ENCODE measurements at regions not wholly inside any gene's neighbourhood (a gene's known extent, or its start where the extent isn't known, plus 50 kb on each side); places are given as distances from the start of the nearest gene placed in this dataset.

DNA sequence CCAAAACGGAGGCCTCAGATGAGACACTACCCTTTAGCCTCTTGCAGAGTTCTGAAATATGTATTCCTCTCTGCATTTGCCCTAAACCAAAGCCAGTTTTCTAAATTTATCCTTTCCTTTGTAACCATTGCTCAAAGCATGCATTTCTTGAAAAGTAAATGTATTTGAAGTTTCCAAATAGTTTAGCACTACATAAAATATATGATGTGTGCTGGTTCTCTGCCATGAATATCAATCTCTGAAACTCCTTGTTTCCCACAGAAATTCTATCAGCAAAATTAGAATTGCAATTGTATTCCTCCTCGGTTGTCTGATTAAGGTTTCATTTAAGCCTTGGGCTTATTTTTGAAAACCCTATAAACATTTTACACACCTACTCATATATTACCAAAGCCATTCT, 137.1 kb upstream of the SYT6 start:
- Histone ChIP-seq H3K4me1 (no peaks in the 10 kb centered on the region), H3K4me3 (no peak overlapping the region), H3K27ac (no peak overlapping the region), H3K36me3 (no peaks in the 10 kb centered on the region), H3K9me3 (no peaks in the 10 kb centered on the region), H3K27me3 (no peaks in the 10 kb centered on the region)
- DNase-seq (ENCODE audit: low spot score in 2 of 2), result no peak
- TF ChIP-seq, protein P1, sequence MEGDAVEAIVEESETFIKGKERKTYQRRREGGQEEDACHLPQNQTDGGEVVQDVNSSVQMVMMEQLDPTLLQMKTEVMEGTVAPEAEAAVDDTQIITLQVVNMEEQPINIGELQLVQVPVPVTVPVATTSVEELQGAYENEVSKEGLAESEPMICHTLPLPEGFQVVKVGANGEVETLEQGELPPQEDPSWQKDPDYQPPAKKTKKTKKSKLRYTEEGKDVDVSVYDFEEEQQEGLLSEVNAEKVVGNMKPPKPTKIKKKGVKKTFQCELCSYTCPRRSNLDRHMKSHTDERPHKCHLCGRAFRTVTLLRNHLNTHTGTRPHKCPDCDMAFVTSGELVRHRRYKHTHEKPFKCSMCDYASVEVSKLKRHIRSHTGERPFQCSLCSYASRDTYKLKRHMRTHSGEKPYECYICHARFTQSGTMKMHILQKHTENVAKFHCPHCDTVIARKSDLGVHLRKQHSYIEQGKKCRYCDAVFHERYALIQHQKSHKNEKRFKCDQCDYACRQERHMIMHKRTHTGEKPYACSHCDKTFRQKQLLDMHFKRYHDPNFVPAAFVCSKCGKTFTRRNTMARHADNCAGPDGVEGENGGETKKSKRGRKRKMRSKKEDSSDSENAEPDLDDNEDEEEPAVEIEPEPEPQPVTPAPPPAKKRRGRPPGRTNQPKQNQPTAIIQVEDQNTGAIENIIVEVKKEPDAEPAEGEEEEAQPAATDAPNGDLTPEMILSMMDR (IDR thresholded peaks at IDR 0.05), result no peak
- intact Hi-C loops (cut with DNase I), result no loop called here

DNA sequence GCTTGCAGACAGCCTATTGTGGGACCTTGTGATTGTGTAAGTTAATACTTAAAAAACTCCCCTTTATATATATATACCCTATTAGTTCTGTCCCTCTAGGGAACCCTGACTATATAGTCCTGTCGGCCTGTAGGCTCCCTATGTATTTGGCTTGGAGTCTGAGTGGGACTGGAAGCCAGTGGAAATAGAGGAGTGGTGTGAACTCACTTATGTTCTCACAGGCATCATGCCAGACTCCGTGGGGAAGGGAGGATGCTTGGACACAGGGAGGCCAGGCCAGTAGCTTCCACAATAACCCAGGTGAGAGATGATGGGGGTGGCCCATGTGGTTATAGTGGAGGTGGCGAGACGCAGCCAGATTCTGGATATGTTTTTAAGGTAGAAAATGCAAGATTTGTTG, 136.7 kb upstream of the SYT6 start:
- intact Hi-C loops (cut with DNase I), result no loop called here
- Histone ChIP-seq H3K4me1 (no peaks in the 10 kb centered on the region), H3K27me3 (no peaks in the 10 kb centered on the region), H3K27ac (no peak overlapping the region), H3K4me3 (no peak overlapping the region), H3K36me3 (no peaks in the 10 kb centered on the region), H3K9me3 (no peaks in the 10 kb centered on the region)
- TF ChIP-seq, protein P1 (IDR thresholded peaks at IDR 0.05), result no peak
- no peak for DNase-seq (ENCODE audit: low spot score in 2 of 2)

DNA sequence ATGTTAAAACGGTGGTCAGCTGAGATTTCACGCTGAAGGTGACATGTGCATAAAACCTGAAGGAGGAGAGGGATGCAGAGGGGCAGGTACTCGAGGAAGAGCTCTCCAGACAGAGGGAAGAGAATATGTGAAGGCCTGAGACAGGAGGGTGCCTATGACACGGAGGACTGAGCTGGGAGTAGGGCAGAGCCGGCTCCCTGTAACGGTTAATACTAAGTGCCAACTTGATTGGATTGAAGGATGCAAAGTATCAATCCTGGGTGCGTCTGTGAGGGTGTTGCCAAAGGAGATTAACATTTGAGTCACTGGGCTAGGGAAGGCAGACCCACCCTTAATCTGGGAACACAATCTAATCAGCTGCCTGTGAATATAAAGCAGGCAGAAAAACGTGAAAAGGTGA, 136.2 kb upstream of the SYT6 start:
- no peaks in the 10 kb centered on the region for H3K4me1 ChIP-seq
- TF ChIP-seq, protein P1 (IDR thresholded peaks at IDR 0.05), result no peak
- H3K9me3 ChIP-seq, result no peaks in the 10 kb centered on the region
- no peak for DNase-seq (ENCODE audit: low spot score in 2 of 2)
- intact Hi-C loops (cut with DNase I), result no loop called here
- H3K4me3 ChIP-seq, result no peak overlapping the region
- no peak overlapping the region for H3K27ac ChIP-seq
- H3K27me3 ChIP-seq, result no peaks in the 10 kb centered on the region
- H3K36me3 ChIP-seq, result no peaks in the 10 kb centered on the region

DNA sequence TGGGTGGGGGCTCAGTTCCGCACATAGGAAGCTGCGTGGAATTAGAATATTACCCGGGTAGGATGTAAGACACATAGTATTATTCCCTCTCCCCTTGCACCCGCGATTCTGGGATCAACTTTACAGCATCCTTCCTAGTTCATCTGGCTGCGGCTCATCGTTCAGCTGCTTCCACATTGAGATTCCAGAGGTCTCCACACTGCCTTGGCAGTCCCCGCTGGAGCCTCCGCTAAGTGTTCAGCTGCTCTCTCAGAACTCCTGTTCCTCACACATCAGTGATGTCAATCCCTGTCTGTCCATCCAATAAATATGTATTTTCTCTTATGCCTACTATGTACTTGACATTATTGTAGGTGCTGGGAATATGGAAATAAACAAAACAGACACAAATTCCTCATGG, 135.6 kb upstream of the SYT6 start:
- DNase-seq (ENCODE audit: low spot score in 2 of 2), result no peak
- H3K27ac ChIP-seq, result no peak overlapping the region
- H3K36me3 ChIP-seq, result no peaks in the 10 kb centered on the region
- no peaks in the 10 kb centered on the region for H3K4me1 ChIP-seq
- intact Hi-C loops (cut with DNase I), result no loop called here
- no peaks in the 10 kb centered on the region for H3K9me3 ChIP-seq
- TF ChIP-seq, protein P1 (IDR thresholded peaks at IDR 0.05), result no peak
- H3K4me3 ChIP-seq, result no peak overlapping the region
- H3K27me3 ChIP-seq, result no peaks in the 10 kb centered on the region

GRCh38 chr1:114286960-114287359, 133.3 kb upstream of the SYT6 start:
- DNase-seq (ENCODE audit: low spot score in 2 of 2), result no peak
- intact Hi-C loops (cut with DNase I), result no loop called here
- Histone ChIP-seq H3K4me1 (no peaks in the 10 kb centered on the region), H3K4me3 (no peak overlapping the region), H3K27me3 (no peaks in the 10 kb centered on the region), H3K9me3 (no peaks in the 10 kb centered on the region), H3K27ac (no peak overlapping the region), H3K36me3 (no peaks in the 10 kb centered on the region)
- TF ChIP-seq, protein P1 (IDR thresholded peaks at IDR 0.05), result no peak

DNA sequence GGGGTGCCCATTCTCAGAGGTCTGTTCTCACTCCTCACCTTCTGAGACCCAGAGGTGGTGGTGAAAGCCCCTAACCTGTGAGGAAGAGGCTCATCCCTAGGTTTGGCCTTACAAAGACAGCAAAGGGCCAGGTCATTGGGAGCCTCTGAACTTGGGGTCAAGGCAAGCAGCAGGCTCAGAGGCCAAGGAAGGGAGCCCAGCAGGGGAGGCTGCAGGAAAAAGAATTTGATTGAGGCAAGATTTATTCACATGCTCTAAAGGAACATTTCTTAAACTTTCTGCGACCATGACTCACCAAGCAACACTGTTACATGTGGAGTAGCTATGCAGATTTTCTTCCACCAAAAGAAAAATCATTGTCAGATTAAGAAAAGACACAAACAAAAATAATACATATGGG, 132.5 kb upstream of the SYT6 start:
- intact Hi-C loops (cut with DNase I), result no loop called here
- no peaks in the 10 kb centered on the region for H3K4me1 ChIP-seq
- no peak overlapping the region for H3K27ac ChIP-seq
- no peaks in the 10 kb centered on the region for H3K9me3 ChIP-seq
- no peak for DNase-seq (ENCODE audit: low spot score in 2 of 2)
- TF ChIP-seq, protein P1 (IDR thresholded peaks at IDR 0.05), result no peak
- H3K36me3 ChIP-seq, result no peaks in the 10 kb centered on the region
- no peaks in the 10 kb centered on the region for H3K27me3 ChIP-seq
- no peak overlapping the region for H3K4me3 ChIP-seq
